NB4 (cell line): ENCODE measurements at regions not wholly inside any gene's neighbourhood (a gene's known extent, or its start where the extent isn't known, plus 50 kb on each side); places are given as distances from the start of the nearest gene placed in this dataset.

Experiments
- CTCF ChIP-seq: IDR thresholded peaks from one replicate; pipeline ENCODE4 v1.5.1; 2012; ENCODE audit warnings: low read depth, low read length
- POLR2A ChIP-seq: IDR thresholded peaks from 2 replicates; pipeline ENCODE4 v1.6.1; 2011; ENCODE audit warnings: mild to moderate bottlenecking; ENCODE audit not compliant: insufficient read length; ENCODE audit errors: extremely low read depth
- TF ChIP-seq, protein P1 (sequence below): IDR thresholded peaks from 2 replicates; pipeline ENCODE4 v1.6.1; 2011; ENCODE audit warnings: low read depth, low read length

DNA sequence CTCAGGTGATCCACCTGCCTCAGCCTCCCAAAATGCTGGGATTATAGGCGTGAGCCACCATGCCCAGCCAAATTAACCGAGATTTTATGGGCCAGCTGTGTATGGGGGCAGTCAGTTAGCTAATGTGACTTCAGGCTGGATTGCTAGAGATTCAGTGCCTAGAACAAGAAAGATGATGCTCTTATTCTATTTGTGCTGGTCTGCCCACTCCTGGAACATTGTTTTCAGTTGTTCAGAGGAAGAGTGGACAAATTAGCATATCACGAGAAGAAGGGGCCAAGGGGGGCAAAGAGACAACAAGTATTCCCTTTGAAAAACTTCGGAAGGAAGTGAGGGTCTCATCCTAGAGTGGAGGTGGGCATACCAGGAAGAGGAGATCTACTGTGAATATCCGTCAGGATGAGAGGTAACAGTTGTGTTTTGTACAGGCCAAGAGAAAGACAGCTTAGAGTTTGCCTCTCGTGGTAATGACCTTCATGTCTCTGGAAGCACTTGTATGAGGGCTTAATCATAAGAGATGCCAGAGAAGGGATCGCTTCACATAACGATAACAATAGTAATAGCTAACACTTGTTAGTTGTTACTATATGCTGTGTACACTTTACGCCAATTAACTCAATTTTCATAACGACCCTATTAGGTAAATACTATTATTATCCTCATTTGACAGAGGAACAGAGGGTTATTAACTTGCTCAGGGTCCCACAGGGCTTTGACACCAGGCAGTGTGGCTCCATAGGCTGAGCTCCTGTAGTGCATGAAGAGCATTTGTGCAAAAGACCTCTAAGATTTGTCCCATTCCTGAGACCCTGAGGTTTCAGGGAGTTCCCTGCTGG is 138.3 kb downstream of the DDX1 start:
- TF ChIP-seq POLR2A (no peak), CTCF (no peak)
- TF ChIP-seq, protein P1, sequence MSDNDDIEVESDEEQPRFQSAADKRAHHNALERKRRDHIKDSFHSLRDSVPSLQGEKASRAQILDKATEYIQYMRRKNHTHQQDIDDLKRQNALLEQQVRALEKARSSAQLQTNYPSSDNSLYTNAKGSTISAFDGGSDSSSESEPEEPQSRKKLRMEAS: no peak
